Germinal center (tissue), 1 donor: ENCODE measurements at regions not wholly inside any gene's neighbourhood (a gene's known extent, or its start where the extent isn't known, plus 50 kb on each side); places are given as distances from the start of the nearest gene placed in this dataset.

ENCODE experiments used
- DNase-seq: peaks from one replicate; pipeline ENCODE4 v3.0.0; 2012; ENCODE audit warnings: mixed read lengths, low spot score

GRCh38 chr17:13933441-13934276 is 135.6 kb upstream of the COX10 start:
- no peak for DNase-seq

GRCh38 chr17:13939222-13939621 is 130.1 kb upstream of the COX10 start:
- DNase-seq = no peak

DNA sequence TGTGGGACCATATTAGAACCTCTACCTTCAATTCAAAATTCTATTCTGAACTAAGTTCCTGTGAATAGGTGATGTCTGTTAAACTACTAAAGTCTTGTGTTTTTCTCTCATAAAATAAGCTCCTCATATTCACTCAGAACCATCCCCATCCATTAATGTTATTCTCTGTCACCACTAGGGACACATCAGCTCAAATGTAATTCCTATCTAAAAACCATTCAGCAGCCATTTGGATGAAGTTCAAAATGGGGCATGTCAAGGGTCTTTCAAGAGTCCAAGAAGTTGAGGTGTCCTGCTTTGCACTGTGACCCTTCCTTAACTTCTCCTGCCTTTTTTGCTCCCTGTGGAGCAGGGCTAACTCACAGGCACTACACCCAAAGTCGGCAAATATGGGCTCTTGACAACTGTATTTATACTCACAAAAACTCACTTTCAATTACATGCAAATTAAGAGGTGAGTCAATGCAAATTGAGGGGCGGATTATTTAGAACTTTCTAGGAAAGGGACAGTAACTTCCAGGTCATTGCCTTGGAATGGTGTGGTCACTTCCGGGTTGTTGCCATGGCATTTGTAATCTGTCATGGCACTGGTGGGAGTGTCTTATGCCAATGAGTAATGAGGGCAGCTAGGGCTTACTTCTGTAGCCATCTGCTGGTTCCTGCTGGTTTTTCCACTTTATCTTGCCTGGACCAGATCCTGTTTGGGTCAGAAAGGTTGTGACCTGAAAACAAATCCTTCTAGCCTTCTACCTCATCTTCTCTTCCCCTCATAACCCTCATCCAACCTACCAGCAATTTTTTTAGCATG is 128.2 kb upstream of the COX10 start:
- DNase-seq = no peak

- DNase-seq = no peak
These were observed 127.5 kb upstream of the COX10 start for GRCh38 chr17:13941781-13942180.

DNA sequence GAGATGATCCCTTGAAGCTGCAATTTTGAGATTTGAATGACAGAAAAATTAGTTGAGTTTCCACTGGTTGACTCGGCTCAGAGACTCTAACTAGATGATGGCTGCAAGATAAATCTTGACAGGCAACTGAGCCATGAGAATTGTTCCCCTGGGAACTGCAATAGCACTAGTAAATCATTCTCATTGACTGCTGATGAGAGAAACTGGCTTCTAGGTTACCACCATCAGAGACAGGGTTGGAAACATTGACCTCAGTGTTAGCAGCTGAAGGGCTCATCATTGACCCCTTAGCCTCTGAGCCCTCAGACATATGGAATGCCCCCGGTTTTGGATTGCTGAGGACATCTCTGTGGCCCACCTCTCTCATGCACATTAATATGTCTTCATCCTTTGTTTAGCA is 125.4 kb upstream of the COX10 start:
- DNase-seq = no peak

- DNase-seq = no peak
These were observed 121.8 kb upstream of the COX10 start for GRCh38 chr17:13947499-13947898.

- DNase-seq = no peak
These were observed 117.1 kb upstream of the COX10 start for GRCh38 chr17:13952009-13952750.

- no peak for DNase-seq
These were observed 115.5 kb upstream of the COX10 start for GRCh38 chr17:13953841-13954240.

DNA sequence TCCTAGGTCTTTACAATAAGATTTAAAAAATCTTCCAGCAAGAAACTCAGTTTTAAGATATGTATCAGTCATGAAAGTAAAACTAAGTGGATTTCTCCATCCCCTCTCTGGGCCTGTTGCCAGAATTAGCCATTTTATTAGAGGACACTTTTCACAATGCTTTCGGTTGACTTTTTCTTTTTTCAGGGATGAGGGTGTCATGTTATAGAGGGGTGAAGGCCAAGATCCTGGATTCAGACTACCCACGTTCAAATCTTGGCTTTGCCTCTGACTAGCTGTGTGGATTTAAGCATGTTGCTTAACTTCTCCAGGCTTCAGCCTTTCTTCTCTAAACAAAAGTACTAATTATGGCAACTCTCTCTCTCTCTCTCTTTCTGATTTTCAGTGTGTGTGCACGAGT is 111.7 kb upstream of the COX10 start:
- no peak for DNase-seq

DNA sequence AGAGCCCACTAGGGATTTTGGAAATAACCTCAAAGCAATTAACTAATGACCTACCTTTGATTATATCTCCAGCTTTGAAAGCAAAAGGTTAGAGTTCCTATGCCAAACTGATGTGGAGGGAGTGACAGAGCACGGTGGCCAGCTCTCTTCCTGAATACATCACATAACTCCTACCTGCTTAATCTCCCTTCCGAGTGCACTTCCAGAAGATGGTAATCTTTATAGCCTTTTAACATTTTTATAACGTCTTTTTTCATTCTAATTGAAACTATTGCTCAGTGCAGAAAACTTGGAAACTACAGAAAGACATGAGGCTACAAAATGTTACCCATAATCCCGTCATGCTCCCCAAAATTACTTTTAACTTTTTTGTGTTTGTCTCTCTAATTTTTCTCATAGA is 110.5 kb upstream of the COX10 start:
- DNase-seq = no peak

DNA sequence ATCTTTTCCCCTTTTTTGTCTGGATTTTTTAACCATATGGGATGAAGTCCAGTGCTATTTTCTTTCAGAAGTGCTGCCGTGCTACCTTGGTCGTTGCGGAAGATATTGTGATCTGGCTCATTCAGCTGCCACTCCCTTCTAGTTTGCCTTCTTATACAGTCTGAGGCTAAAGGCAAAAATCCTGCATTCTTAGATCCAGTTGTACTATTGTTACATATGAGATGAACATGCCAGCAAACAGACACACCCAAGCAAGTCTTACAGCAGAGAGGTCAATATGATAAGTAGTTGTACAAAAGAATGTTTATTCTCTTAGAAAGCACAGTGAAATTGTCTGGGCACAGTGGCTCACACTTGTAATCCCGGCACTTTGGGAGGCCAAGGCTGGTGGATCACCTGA is 108.0 kb upstream of the COX10 start:
- no peak for DNase-seq

GRCh38 chr17:13962716-13963240 is 106.5 kb upstream of the COX10 start:
- no peak for DNase-seq

- DNase-seq = no peak
These were observed 101.9 kb upstream of the COX10 start for GRCh38 chr17:13967416-13967815.

DNA sequence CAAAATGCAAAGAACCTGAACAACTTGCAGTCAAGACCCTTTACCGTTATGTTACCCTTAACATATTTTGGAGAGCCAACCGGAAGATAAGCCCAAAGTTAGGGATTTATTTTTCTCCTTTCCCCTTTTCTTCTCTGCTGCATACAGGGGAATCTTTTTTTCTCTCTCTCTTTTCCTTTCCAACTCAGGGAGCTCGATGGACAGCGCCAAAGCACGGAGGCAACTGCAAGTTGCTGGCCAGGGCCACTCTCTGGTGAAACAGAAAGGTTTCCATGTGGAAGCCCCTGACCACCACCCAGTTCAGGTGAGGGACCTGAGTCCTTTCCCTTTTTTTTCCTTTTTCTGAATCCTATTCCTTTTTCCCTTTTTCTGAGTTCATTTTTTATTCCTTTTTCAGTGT is 98.8 kb upstream of the COX10 start:
- DNase-seq = no peak

GRCh38 chr17:13973960-13974651 is 95.2 kb upstream of the COX10 start:
- DNase-seq = no peak

GRCh38 chr17:13977837-13978236 is 91.5 kb upstream of the COX10 start:
- DNase-seq = no peak

DNA sequence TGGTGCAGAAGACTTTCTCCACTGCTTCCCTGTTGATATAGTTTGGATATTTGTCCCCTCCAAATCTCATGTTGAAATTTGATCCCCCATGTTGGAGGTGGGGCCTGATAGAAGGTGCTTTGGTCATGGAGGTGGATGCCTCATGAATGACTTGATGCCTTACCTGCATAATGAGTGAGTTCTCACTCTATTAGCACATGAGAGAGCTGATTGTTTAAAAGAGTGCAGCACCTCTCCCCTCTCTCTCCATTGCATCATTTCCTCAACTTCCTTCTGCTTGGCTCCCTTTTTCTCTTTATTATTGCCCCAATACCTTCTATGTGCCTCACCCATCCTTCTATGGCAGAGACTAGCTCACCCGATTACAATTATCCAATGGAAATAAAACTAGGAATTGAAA is 90.8 kb upstream of the COX10 start:
- DNase-seq = no peak

DNA sequence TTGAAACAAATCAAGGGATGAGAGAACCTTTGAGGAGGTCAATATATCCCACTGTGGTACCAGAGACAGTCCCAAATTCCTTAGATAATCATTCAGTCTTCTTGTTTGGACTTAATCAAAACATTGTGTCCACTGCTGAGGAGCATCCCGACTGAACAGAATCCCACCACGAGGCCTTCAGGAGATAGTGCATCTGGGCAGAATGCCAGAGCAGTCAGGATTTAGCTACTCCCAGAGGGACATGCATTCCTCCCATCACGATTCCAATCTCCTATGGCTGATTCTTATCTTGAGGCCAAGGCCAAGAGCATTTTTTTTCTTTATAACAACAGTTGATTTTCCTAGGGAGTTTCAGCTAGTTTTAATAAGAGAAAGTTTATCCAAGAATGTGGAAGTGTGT is 87.4 kb upstream of the COX10 start:
- DNase-seq = no peak

GRCh38 chr17:13984956-13985355 is 84.3 kb upstream of the COX10 start:
- no peak for DNase-seq

DNA sequence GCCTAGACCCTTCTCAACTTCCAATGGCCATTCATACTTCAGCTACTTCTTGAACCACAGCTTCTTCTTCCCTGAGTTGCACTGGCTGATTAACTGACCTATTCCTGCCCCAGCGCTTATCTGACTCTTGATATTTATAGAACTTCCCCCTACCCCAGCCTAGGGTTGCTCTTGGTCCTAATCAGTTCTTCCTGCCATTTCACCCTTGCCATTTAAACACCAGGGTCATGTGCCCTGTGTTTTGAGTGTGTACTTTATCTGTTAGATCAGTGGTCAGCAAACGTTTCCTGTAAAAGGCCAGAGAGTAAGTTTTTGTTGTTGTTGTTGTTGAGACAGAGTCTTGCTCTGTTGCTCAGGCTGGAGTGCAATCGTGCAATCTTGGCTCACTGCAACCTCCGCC is 82.4 kb upstream of the COX10 start:
- DNase-seq = no peak

GRCh38 chr17:13989138-13989537 is 80.2 kb upstream of the COX10 start:
- DNase-seq = no peak

GRCh38 chr17:13993106-13993505 is 76.2 kb upstream of the COX10 start:
- DNase-seq = no peak
